HEK293T (cell line): ENCODE measurements at regions not wholly inside any gene's neighbourhood (a gene's known extent, or its start where the extent isn't known, plus 50 kb on each side); places are given as distances from the start of the nearest gene placed in this dataset.

Source experiments
- CTCF ChIA-PET: fragments of 350-600 bp; formaldehyde crosslinking; extraction: SDS; loops from one replicate; lab custom pipeline; 2021; ENCODE audit warnings: antibody characterized with exemption, inconsistent platforms; lab: Yijun Ruan, JAX
- POLR2A ChIA-PET: fragments of 350-600 bp; formaldehyde crosslinking; extraction: SDS; loops from one replicate; lab custom pipeline; 2020; ENCODE audit warnings: antibody characterized with exemption, inconsistent platforms; lab: Yijun Ruan, JAX
- DNase-seq: peaks from one replicate; pipeline ENCODE4 v3.0.0; 2012; ENCODE audit warnings: mixed read lengths; ENCODE audit errors: extremely low spot score
- ARNT ChIP-seq: fragments of 450-650 bp; IDR thresholded peaks from 2 replicates; pipeline ENCODE4 v1.6.1; 2017; ENCODE audit warnings: mild to moderate bottlenecking
- BHLHE40 ChIP-seq: fragments of 450-650 bp; IDR thresholded peaks from 2 replicates; pipeline ENCODE4 v1.6.1; 2016; ENCODE audit warnings: mild to moderate bottlenecking, moderate library complexity, borderline replicate concordance
- CTBP1 ChIP-seq: fragments of 450-650 bp; IDR thresholded peaks from 2 replicates; pipeline ENCODE4 v1.6.1; 2016; ENCODE audit warnings: borderline replicate concordance
- ELF4 ChIP-seq: fragments of 450-650 bp; IDR thresholded peaks from 2 replicates; pipeline ENCODE4 v1.6.1; 2017; ENCODE audit warnings: antibody characterized with exemption
- FOXA1 ChIP-seq: fragments of 450-650 bp; IDR thresholded peaks from 2 replicates; pipeline ENCODE4 v1.6.1; 2016; ENCODE audit warnings: mild to moderate bottlenecking
- FOXK2 ChIP-seq: fragments of 450-650 bp; IDR thresholded peaks from 2 replicates; pipeline ENCODE4 v1.6.1; 2016; ENCODE audit warnings: mild to moderate bottlenecking
- FOXM1 ChIP-seq: fragments of 450-650 bp; IDR thresholded peaks from 2 replicates; pipeline ENCODE4 v1.6.1; 2017; ENCODE audit warnings: mild to moderate bottlenecking, borderline replicate concordance
- HDGF ChIP-seq: fragments of 450-650 bp; IDR thresholded peaks from 2 replicates; pipeline ENCODE4 v1.6.1; 2017; ENCODE audit warnings: antibody characterized with exemption, borderline replicate concordance
- L3MBTL2 ChIP-seq: fragments of 450-650 bp; conservative IDR thresholded peaks from 2 replicates; pipeline ENCODE4 v1.6.1; 2016; ENCODE audit warnings: mild to moderate bottlenecking
- LEF1 ChIP-seq: fragments of 450-650 bp; IDR thresholded peaks from 2 replicates; pipeline ENCODE4 v1.6.1; 2017; ENCODE audit warnings: mild to moderate bottlenecking, borderline replicate concordance
- NFRKB ChIP-seq: fragments of 450-650 bp; IDR thresholded peaks from 2 replicates; pipeline ENCODE4 v1.6.1; 2016; ENCODE audit warnings: mild to moderate bottlenecking, moderate library complexity
- PKNOX1 ChIP-seq: fragments of 450-650 bp; IDR thresholded peaks from 2 replicates; pipeline ENCODE4 v1.6.1; 2016
- SP1 ChIP-seq: fragments of 450-650 bp; IDR thresholded peaks from 2 replicates; pipeline ENCODE4 v1.6.1; 2017
- SUZ12 ChIP-seq: fragments of 450-650 bp; IDR thresholded peaks from 2 replicates; pipeline ENCODE4 v1.6.1; 2016; ENCODE audit warnings: mild to moderate bottlenecking
- TARDBP ChIP-seq: fragments of 450-650 bp; IDR thresholded peaks from 2 replicates; pipeline ENCODE4 v1.6.1; 2016
- ZNF384 ChIP-seq: fragments of 450-650 bp; IDR thresholded peaks from 2 replicates; pipeline ENCODE4 v1.6.1; 2016

DNA sequence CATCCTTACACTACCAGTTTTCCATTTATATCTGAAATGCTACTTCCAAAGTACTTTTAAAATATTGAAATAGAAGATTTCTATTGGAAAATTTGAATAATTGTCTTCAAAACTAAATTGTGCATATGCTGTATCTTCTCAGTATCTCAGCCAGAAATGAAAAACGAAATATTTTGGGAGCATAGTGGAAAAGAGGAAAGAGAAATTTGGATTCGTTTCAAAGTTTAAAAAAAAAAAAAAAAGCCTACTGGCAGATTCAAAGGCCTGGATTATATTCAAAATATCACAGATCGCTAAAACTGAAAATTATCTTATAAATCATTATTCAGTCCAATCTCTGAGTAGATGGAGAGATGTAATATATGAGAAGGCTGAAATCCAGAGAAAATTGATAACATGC is 440.7 kb downstream of the TAF11L14 start:
- no peak for DNase-seq
- TF ChIP-seq ZNF384 (no peak), NFRKB (no peak), FOXA1 (no peak), BHLHE40 (no peak), HDGF (no peak), FOXM1 (no peak), CTBP1 (no peak), PKNOX1 (no peak), TARDBP (no peak), L3MBTL2 (no peak), LEF1 (no peak)
- ChIA-PET CTCF (no interaction called here), POLR2A (no interaction called here)

DNA sequence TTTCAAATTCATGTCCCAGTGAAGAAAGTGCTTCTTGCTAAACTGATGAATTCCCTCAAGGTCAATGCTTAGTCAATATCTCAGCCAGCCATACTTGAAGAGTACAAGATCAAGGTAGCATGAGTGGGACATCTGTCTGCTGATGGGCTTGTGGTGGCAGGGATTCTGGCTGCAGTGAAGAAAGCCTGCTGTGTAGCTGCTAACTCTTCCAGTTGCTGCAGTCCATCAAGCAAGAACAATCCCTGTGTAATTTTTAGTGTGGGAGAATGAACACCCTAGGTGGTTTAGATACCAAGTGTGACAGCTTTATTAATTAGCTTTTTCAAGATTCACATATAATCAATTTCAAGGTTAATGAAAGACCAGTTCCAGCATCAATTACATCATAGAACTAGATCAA is 443.9 kb downstream of the TAF11L14 start:
- ChIA-PET POLR2A (no interaction called here), CTCF (no interaction called here)
- DNase-seq = no peak
- TF ChIP-seq SP1 (no peak), ARNT (no peak), TARDBP (no peak), ELF4 (no peak), L3MBTL2 (no peak), HDGF (no peak), BHLHE40 (no peak), LEF1 (no peak), FOXA1 (no peak), CTBP1 (no peak)

DNA sequence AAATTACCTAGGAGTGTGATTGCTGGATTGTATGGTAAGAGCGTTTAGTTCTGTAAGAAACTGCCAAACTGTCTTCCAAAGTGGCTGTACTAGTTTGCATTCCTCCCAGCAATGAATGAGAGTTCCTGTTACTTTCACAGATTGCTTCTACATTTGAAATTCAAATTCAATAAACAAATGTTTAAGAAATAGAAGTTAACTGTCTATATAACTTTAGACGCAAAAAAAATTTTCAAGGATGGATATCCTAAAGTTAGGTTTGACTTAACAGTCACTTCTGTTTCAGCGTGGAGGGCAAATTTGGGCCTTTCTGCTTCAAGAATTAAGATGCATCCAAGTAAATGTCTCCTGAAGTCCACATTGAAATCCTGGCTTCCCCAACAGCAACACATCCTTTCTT is 445.6 kb downstream of the TAF11L14 start:
- no peak for DNase-seq
- ChIA-PET POLR2A (no interaction called here), CTCF (no interaction called here)
- TF ChIP-seq L3MBTL2 = no peak
- TF ChIP-seq TARDBP = no peak

GRCh38 chr5:18088020-18088579 is 453.8 kb downstream of the TAF11L14 start:
- POLR2A ChIA-PET = no interaction called here
- no peak for TF ChIP-seq ELF4
- no peak for TF ChIP-seq CTBP1
- no peak for TF ChIP-seq L3MBTL2
- no peak for TF ChIP-seq ARNT
- no peak for TF ChIP-seq NFRKB
- no peak for TF ChIP-seq TARDBP
- no peak for TF ChIP-seq FOXM1
- TF ChIP-seq LEF1 = no peak
- no peak for TF ChIP-seq BHLHE40
- no peak for DNase-seq
- CTCF ChIA-PET = interaction anchor here (1.2 kb wide), 1 partner anchor 11 kb away, joined by 3 read pairs; no protein-coding TSS in a partner anchor

DNA sequence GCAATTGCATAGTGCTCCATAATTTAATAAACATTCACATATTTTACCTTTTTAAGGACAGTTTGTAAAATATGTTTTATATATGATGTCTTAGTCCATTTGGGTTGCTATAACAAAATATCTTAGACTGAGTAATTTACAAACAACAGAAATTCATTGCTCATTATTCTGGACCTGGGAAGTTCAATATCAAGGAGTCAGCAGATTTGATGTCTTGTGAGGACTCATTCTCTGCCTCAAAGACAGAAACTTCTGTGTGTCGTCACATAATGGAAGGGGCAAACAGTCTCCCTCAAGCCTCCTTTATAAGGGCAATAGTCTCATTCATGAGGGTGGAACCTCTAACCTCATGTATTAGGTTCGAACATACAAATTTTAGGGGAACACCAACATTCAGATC is 455.9 kb downstream of the TAF11L14 start:
- POLR2A ChIA-PET = no interaction called here
- CTCF ChIA-PET = no interaction called here
- TF ChIP-seq SP1 (no peak), ARNT (no peak), CTBP1 (no peak), FOXM1 (no peak), NFRKB (no peak), ELF4 (no peak), L3MBTL2 (no peak), SUZ12 (no peak), LEF1 (no peak), FOXK2 (no peak), FOXA1 (no peak), PKNOX1 (no peak), TARDBP (no peak), HDGF (no peak), BHLHE40 (no peak), ZNF384 (no peak)
- DNase-seq = no peak

DNA sequence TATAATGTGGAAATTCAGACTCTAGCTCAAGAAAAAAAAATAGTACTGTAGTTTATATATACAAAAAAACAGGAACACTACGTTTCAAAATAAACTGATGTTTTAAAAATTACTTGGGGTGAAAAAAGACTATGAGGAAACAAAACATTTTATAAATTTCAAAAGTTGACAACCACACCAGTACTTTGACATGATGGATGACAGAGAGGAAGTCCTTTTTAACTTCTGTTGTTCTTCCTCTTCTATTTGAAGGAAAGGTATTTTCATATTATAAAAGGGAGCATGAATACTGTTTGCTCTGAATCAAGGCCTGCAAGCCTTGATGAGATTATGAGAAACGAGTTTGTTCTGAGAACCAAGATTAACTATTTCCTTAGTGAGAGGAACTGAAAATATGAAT is 456.9 kb downstream of the TAF11L14 start:
- no peak for TF ChIP-seq SP1
- no peak for TF ChIP-seq ZNF384
- TF ChIP-seq CTBP1 = no peak
- no peak for TF ChIP-seq ELF4
- no peak for TF ChIP-seq NFRKB
- no peak for TF ChIP-seq L3MBTL2
- TF ChIP-seq LEF1 = no peak
- TF ChIP-seq FOXK2 = no peak
- no peak for TF ChIP-seq SUZ12
- TF ChIP-seq FOXM1 = no peak
- no peak for TF ChIP-seq BHLHE40
- TF ChIP-seq TARDBP = no peak
- TF ChIP-seq ARNT = no peak
- TF ChIP-seq FOXA1 = no peak
- TF ChIP-seq HDGF = no peak
- TF ChIP-seq PKNOX1 = no peak
- POLR2A ChIA-PET = no interaction called here
- CTCF ChIA-PET = no interaction called here
- no peak for DNase-seq

- CTCF ChIA-PET = no interaction called here
- POLR2A ChIA-PET = no interaction called here
- TF ChIP-seq LEF1 (no peak), HDGF (no peak), BHLHE40 (no peak), PKNOX1 (no peak), TARDBP (no peak), SUZ12 (no peak), FOXA1 (no peak), L3MBTL2 (no peak), ARNT (no peak), ELF4 (no peak), FOXM1 (no peak), CTBP1 (no peak), FOXK2 (no peak), SP1 (no peak), NFRKB (no peak), ZNF384 (no peak)
- no peak for DNase-seq
These were observed 457.5 kb downstream of the TAF11L14 start for GRCh38 chr5:18091758-18092157.
